Limb (tissue), 2 donors: ENCODE measurements at regions not wholly inside any gene's neighbourhood (a gene's known extent, or its start where the extent isn't known, plus 50 kb on each side); places are given as distances from the start of the nearest gene placed in this dataset.

Experiments used
- DNase-seq, 2 donors: peaks; one replicate each; pipeline ENCODE4 v3.0.0-alpha.2; 2016; ENCODE audit errors: extremely low spot score in 2 of 2

GRCh38 chr12:108075561-108075960 is 53.5 kb upstream of the WSCD2 start:
- no peak for DNase-seq

- DNase-seq: no peak
Observed at GRCh38 chr12:108076556-108076955, 52.5 kb upstream of the WSCD2 start.

GRCh38 chr12:108078428-108078827 is 50.7 kb upstream of the WSCD2 start:
- no peak for DNase-seq
